ENCODE measurements at regions not wholly inside any gene's neighbourhood (a gene's known extent, or its start where the extent isn't known, plus 50 kb on each side); places are given as distances from the start of the nearest gene placed in this dataset.

DNA sequence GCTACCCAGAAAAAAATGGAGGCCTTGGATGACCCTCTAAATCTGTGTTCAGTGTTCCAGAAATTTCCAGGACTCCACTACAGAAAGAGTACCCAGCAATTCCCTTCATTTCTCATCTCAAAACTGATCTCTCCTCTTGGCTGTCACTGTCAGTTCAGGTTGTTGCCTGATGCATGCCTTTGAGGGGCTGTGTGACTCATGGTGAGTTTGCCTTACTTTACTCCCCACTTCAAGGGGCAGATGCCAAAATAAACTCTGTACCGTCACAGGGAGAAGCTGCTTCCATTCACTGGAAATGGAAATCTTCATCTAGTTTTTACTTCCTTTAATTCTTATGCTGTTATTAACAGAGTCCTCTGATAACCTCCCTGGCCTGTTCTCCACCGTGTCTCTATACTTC, 1075.0 kb downstream of the DIAPH3 start:
- no peak overlapping the region for H3K9ac ChIP-seq (ENCODE audit: low read depth in 1 of 2, low read length in 2 of 2)
- no peak overlapping the region for H3K4me3 ChIP-seq (ENCODE audit: low read depth in 1 of 3, low read length in 3 of 3)
- H3K27me3 ChIP-seq (ENCODE audit: control insufficient read depth in 4 of 4, insufficient read depth in 4 of 4, low read length in 3 of 4): no peaks in the 10 kb centered on the region
- no peak overlapping the region for H3K27ac ChIP-seq (ENCODE audit: low read depth in 1 of 2, low read length in 2 of 2)
- DNase-seq (ENCODE audit: low spot score): no peak
- 48% methylated on average over 2 of the region's 2 CpGs for WGBS
- no peaks in the 10 kb centered on the region for H3K36me3 ChIP-seq (ENCODE audit: control insufficient read depth in 4 of 4, insufficient read depth in 3 of 4, low read depth in 1 of 4, low read length in 3 of 4)
- H3K9me3 ChIP-seq (ENCODE audit: control insufficient read depth in 4 of 4, low read length in 3 of 4): no peaks in the 10 kb centered on the region
- H3K4me1 ChIP-seq (ENCODE audit: control insufficient read depth in 4 of 4, insufficient read depth in 4 of 4, low read length in 3 of 4): no peaks in the 10 kb centered on the region
- TF ChIP-seq, protein P1, sequence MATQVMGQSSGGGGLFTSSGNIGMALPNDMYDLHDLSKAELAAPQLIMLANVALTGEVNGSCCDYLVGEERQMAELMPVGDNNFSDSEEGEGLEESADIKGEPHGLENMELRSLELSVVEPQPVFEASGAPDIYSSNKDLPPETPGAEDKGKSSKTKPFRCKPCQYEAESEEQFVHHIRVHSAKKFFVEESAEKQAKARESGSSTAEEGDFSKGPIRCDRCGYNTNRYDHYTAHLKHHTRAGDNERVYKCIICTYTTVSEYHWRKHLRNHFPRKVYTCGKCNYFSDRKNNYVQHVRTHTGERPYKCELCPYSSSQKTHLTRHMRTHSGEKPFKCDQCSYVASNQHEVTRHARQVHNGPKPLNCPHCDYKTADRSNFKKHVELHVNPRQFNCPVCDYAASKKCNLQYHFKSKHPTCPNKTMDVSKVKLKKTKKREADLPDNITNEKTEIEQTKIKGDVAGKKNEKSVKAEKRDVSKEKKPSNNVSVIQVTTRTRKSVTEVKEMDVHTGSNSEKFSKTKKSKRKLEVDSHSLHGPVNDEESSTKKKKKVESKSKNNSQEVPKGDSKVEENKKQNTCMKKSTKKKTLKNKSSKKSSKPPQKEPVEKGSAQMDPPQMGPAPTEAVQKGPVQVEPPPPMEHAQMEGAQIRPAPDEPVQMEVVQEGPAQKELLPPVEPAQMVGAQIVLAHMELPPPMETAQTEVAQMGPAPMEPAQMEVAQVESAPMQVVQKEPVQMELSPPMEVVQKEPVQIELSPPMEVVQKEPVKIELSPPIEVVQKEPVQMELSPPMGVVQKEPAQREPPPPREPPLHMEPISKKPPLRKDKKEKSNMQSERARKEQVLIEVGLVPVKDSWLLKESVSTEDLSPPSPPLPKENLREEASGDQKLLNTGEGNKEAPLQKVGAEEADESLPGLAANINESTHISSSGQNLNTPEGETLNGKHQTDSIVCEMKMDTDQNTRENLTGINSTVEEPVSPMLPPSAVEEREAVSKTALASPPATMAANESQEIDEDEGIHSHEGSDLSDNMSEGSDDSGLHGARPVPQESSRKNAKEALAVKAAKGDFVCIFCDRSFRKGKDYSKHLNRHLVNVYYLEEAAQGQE (IDR thresholded peaks at IDR 0.05): no peak
- TF ChIP-seq JUND (IDR thresholded peaks at IDR 0.05): no peak
- no peak for TF ChIP-seq RAD21 (IDR thresholded peaks at IDR 0.05)
- TF ChIP-seq RXRA (IDR thresholded peaks at IDR 0.05): no peak
- no peak for TF ChIP-seq TAF1 (conservative IDR thresholded peaks at IDR 0.05)
- no peak for TF ChIP-seq EGR1 (IDR thresholded peaks at IDR 0.05; ENCODE audit: low read depth in 2 of 2)
- TF ChIP-seq HNF4G (IDR thresholded peaks at IDR 0.05): no peak
- TF ChIP-seq, protein P2, sequence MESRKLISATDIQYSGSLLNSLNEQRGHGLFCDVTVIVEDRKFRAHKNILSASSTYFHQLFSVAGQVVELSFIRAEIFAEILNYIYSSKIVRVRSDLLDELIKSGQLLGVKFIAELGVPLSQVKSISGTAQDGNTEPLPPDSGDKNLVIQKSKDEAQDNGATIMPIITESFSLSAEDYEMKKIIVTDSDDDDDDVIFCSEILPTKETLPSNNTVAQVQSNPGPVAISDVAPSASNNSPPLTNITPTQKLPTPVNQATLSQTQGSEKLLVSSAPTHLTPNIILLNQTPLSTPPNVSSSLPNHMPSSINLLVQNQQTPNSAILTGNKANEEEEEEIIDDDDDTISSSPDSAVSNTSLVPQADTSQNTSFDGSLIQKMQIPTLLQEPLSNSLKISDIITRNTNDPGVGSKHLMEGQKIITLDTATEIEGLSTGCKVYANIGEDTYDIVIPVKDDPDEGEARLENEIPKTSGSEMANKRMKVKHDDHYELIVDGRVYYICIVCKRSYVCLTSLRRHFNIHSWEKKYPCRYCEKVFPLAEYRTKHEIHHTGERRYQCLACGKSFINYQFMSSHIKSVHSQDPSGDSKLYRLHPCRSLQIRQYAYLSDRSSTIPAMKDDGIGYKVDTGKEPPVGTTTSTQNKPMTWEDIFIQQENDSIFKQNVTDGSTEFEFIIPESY (IDR thresholded peaks at IDR 0.05): no peak
- TF ChIP-seq, protein P3, sequence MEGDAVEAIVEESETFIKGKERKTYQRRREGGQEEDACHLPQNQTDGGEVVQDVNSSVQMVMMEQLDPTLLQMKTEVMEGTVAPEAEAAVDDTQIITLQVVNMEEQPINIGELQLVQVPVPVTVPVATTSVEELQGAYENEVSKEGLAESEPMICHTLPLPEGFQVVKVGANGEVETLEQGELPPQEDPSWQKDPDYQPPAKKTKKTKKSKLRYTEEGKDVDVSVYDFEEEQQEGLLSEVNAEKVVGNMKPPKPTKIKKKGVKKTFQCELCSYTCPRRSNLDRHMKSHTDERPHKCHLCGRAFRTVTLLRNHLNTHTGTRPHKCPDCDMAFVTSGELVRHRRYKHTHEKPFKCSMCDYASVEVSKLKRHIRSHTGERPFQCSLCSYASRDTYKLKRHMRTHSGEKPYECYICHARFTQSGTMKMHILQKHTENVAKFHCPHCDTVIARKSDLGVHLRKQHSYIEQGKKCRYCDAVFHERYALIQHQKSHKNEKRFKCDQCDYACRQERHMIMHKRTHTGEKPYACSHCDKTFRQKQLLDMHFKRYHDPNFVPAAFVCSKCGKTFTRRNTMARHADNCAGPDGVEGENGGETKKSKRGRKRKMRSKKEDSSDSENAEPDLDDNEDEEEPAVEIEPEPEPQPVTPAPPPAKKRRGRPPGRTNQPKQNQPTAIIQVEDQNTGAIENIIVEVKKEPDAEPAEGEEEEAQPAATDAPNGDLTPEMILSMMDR (IDR thresholded peaks at IDR 0.05; ENCODE audit: low read depth, low read length, missing input control): no peak
- TF ChIP-seq NR2F2 (IDR thresholded peaks at IDR 0.05): no peak
- TF ChIP-seq GABPA (IDR thresholded peaks at IDR 0.05 in 1 of 2, conservative IDR thresholded peaks at IDR 0.05 in 1 of 2): no peak
- no peak for TF ChIP-seq FOXA2 (IDR thresholded peaks at IDR 0.05)
- TF ChIP-seq, protein P4, sequence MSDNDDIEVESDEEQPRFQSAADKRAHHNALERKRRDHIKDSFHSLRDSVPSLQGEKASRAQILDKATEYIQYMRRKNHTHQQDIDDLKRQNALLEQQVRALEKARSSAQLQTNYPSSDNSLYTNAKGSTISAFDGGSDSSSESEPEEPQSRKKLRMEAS (IDR thresholded peaks at IDR 0.05): no peak
- TF ChIP-seq SP1 (IDR thresholded peaks at IDR 0.05): no peak
- TF ChIP-seq, protein P5, sequence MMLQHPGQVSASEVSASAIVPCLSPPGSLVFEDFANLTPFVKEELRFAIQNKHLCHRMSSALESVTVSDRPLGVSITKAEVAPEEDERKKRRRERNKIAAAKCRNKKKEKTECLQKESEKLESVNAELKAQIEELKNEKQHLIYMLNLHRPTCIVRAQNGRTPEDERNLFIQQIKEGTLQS (IDR thresholded peaks at IDR 0.05): no peak
- TF ChIP-seq HNF4A (conservative IDR thresholded peaks at IDR 0.05): no peak
- TF ChIP-seq FOXA1 (IDR thresholded peaks at IDR 0.05): no peak

DNA sequence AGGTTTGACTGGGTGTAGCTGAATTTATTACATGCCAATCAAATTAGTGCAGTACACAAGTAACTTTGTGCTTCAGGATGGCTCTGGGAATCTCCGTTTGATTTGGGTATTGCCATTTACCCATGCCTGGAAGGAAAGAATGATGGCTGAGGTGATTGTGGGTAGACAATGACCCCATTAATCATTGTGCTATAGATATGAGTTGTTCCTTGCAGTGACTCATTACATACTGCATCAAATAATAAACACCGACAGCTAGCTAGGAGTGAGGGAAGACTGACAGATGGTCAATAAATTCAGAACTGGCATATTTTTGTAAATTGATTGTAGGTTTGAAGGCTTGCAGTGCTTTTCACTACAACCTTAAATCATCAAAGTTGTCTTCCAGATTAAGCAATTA, 1069.5 kb downstream of the DIAPH3 start:
- no peak for DNase-seq (ENCODE audit: low spot score)
- H3K9me3 ChIP-seq (ENCODE audit: control insufficient read depth in 4 of 4, low read length in 3 of 4): no peaks in the 10 kb centered on the region
- 68% methylated on average over 2 of the region's 2 CpGs for WGBS

More for the DNA sequence above, 1069.5 kb downstream of the DIAPH3 start:
- no peaks in the 10 kb centered on the region for H3K4me1 ChIP-seq (ENCODE audit: control insufficient read depth in 4 of 4, insufficient read depth in 4 of 4, low read length in 3 of 4)
- no peak overlapping the region for H3K4me3 ChIP-seq (ENCODE audit: low read depth in 1 of 3, low read length in 3 of 3)
- no peak overlapping the region for H3K27ac ChIP-seq (ENCODE audit: low read depth in 1 of 2, low read length in 2 of 2)
- no peaks in the 10 kb centered on the region for H3K27me3 ChIP-seq (ENCODE audit: control insufficient read depth in 4 of 4, insufficient read depth in 4 of 4, low read length in 3 of 4)
- TF ChIP-seq RAD21 (IDR thresholded peaks at IDR 0.05): no peak
- TF ChIP-seq HNF4A (conservative IDR thresholded peaks at IDR 0.05): no peak
- no peak for TF ChIP-seq YY1 (IDR thresholded peaks at IDR 0.05)
- TF ChIP-seq FOXA2 (IDR thresholded peaks at IDR 0.05): no peak
- TF ChIP-seq, protein P1 (IDR thresholded peaks at IDR 0.05): no peak
- TF ChIP-seq HNF4G (IDR thresholded peaks at IDR 0.05): no peak
- H3K9ac ChIP-seq (ENCODE audit: low read depth in 1 of 2, low read length in 2 of 2): no peak overlapping the region
- no peaks in the 10 kb centered on the region for H3K36me3 ChIP-seq (ENCODE audit: control insufficient read depth in 4 of 4, insufficient read depth in 3 of 4, low read depth in 1 of 4, low read length in 3 of 4)
